ENCODE measurements at regions not wholly inside any gene's neighbourhood (a gene's known extent, or its start where the extent isn't known, plus 50 kb on each side); places are given as distances from the start of the nearest gene placed in this dataset.

- no peak overlapping the region for H4K91ac ChIP-seq (ENCODE audit: insufficient read length, low read depth, low read length)
- H3K79me1 ChIP-seq (ENCODE audit: insufficient read depth, low read depth, low read length, poor library complexity, severe bottlenecking) = no peaks in the 10 kb centered on the region
- TF ChIP-seq CTCF (conservative IDR thresholded peaks at IDR 0.05) = no peak
- H3K9ac ChIP-seq (ENCODE audit: extremely low read depth, insufficient read length, low read length) = no peak overlapping the region
- no peak overlapping the region for H3K4ac ChIP-seq (ENCODE audit: low read depth, low read length)
- H2AK5ac ChIP-seq (ENCODE audit: insufficient read length, low read length) = no peak overlapping the region
- no peak overlapping the region for H3K14ac ChIP-seq (ENCODE audit: insufficient read depth, low read length)
- H4K5ac ChIP-seq (ENCODE audit: insufficient read length, low read depth, low read length) = no peak overlapping the region
- no peak overlapping the region for H2BK15ac ChIP-seq (ENCODE audit: low read depth, low read length)
- no peak overlapping the region for H2BK12ac ChIP-seq (ENCODE audit: insufficient read length, low read depth, low read length)
- H3K4me2 ChIP-seq (ENCODE audit: insufficient read depth, insufficient read length, low read length) = no peak overlapping the region
- H3K79me2 ChIP-seq (ENCODE audit: insufficient read depth, low read length) = no peaks in the 10 kb centered on the region
- H3K36me3 Mint-ChIP-seq (ENCODE audit: insufficient read depth in 1 of 3, low read depth in 3 of 3) = peaks cover 5 to 19% (median 12%) of the 10 kb centered on the region in 3 experiments; a peak in 6 of 7 replicates
- H2AFZ ChIP-seq (ENCODE audit: low read length) = no peak overlapping the region
- H3K27me3 ChIP-seq (ENCODE audit: insufficient read depth, low read length) = no peaks in the 10 kb centered on the region
- no CpG with 5 or more reads among the region's 2 CpGs for WGBS (ENCODE audit: extremely low coverage, insufficient read length, low lambda C conversion rate)
- H3K9me3 Mint-ChIP-seq = peaks cover 16 to 27% of the 10 kb centered on the region in 2 experiments
- H3K4me1 ChIP-seq (ENCODE audit: insufficient read depth, low read length) = no peaks in the 10 kb centered on the region
- H3K4me1 Mint-ChIP-seq = peaks cover 5 to 11% of the 10 kb centered on the region in 2 experiments; a peak in 3 of 4 replicates
- H2BK5ac ChIP-seq (ENCODE audit: insufficient read length, low read length) = no peak overlapping the region
- H2BK120ac ChIP-seq (ENCODE audit: low read depth, low read length, poor library complexity, severe bottlenecking) = no peak overlapping the region
- no peak for DNase-seq
- no peaks in the 10 kb centered on the region; the same call in 1 of the 2 replicates for H3K27me3 Mint-ChIP-seq (ENCODE audit: low read depth)
- H3K27ac ChIP-seq (ENCODE audit: insufficient read length, low read depth, low read length) = no peak overlapping the region
- H3K18ac ChIP-seq (ENCODE audit: insufficient read length, low read depth, low read length) = no peak overlapping the region
- no peak overlapping the region for H3K27ac Mint-ChIP-seq
- no peak overlapping the region for H3K56ac ChIP-seq (ENCODE audit: insufficient read length, low read depth, low read length)
- H2BK20ac ChIP-seq (ENCODE audit: low read depth, low read length, poor library complexity, severe bottlenecking) = no peak overlapping the region
- H3K9me3 ChIP-seq (ENCODE audit: control insufficient read depth, low read depth, low read length) = no peaks in the 10 kb centered on the region
- H3K23me2 ChIP-seq (ENCODE audit: insufficient read length, low read depth, low read length, poor library complexity, severe bottlenecking) = no peaks in the 10 kb centered on the region
- no peak overlapping the region for H3T11ph ChIP-seq (ENCODE audit: low read length)
- no peaks in the 10 kb centered on the region for H4K20me1 ChIP-seq (ENCODE audit: control insufficient read depth, insufficient read depth, insufficient read length)
- no peak overlapping the region for H3K23ac ChIP-seq (ENCODE audit: insufficient read length, low read depth, low read length)
- H3K4me3 Mint-ChIP-seq = no peak overlapping the region
- H4K8ac ChIP-seq (replicated peaks; ENCODE audit: insufficient read length, low read depth, low read length) = no peak overlapping the region
Measured at GRCh38 chr13:65026505-65026904, 2203.6 kb downstream of the PCDH9 start.
